ENCODE measurements at regions not wholly inside any gene's neighbourhood (a gene's known extent, or its start where the extent isn't known, plus 50 kb on each side); places are given as distances from the start of the nearest gene placed in this dataset.

DNA sequence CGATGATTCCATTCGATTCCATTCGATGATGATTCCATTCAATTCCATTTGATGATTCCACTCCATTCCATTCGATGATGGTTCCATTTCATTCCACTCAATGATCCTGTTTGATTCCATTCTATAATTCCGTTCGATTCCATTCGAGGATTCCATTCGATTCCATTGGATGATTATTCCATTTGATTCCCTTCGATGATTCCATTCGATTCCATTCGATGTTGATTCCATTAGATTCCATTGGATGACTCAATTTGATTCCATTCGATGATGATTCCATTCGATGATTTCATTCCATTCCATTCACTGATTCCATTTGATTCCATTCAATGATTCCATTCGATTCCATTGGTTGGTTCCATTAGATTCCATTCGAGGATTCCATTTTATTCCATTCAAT, 1084.4 kb downstream of the RPIA start:
- intact Hi-C loops (cut with micrococcal nuclease; ENCODE audit: unreplicated experiment) (no loop called here), in situ Hi-C loops (cut with MboI) (no loop called here)
- Histone ChIP-seq H3K79me2 (ENCODE audit: control insufficient read depth, insufficient read depth, low read length) (no peaks in the 10 kb centered on the region), H3K27ac (ENCODE audit: control insufficient read depth, insufficient read depth) (no peak overlapping the region), H3K4me3 (no peak overlapping the region), H3K9me3 (replicated peaks; ENCODE audit: control insufficient read depth, insufficient read depth, low read length) (peaks cover 6% of the 10 kb centered on the region; the same call in 1 of the 3 replicates), H3K36me3 (ENCODE audit: control insufficient read depth in 2 of 2, insufficient read depth in 2 of 2, low read length in 1 of 2) (no peaks in the 10 kb centered on the region), H2AFZ (ENCODE audit: control insufficient read depth, low read depth, low read length) (no peak overlapping the region), H3K4me1 (ENCODE audit: control insufficient read depth, insufficient read depth, low read length) (no peaks in the 10 kb centered on the region), H3K9ac (ENCODE audit: control insufficient read depth, insufficient read depth, low read length) (no peak overlapping the region), H3K4me2 (ENCODE audit: control insufficient read depth, insufficient read depth) (no peak overlapping the region), H4K20me1 (ENCODE audit: control insufficient read depth, insufficient read depth) (no peaks in the 10 kb centered on the region), H3K27me3 (replicated peaks in 1 of 2; ENCODE audit: control insufficient read depth in 2 of 2, insufficient read depth in 2 of 2, low read length in 1 of 2) (no peaks in the 10 kb centered on the region)
- RAD21 ChIA-PET (ENCODE audit: unreplicated experiment) = no interaction called here
- POLR2A ChIA-PET = no interaction called here
- TF ChIP-seq, protein P1, sequence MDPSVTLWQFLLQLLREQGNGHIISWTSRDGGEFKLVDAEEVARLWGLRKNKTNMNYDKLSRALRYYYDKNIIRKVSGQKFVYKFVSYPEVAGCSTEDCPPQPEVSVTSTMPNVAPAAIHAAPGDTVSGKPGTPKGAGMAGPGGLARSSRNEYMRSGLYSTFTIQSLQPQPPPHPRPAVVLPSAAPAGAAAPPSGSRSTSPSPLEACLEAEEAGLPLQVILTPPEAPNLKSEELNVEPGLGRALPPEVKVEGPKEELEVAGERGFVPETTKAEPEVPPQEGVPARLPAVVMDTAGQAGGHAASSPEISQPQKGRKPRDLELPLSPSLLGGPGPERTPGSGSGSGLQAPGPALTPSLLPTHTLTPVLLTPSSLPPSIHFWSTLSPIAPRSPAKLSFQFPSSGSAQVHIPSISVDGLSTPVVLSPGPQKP (IDR thresholded peaks at IDR 0.05; ENCODE audit: low read depth, low read length) = no peak
- TF ChIP-seq MYB (IDR thresholded peaks at IDR 0.05; ENCODE audit: borderline replicate concordance, low read depth, low read length) (no peak), ZNF384 (IDR thresholded peaks at IDR 0.05; ENCODE audit: borderline replicate concordance, low read depth, low read length) (no peak), SMC3 (IDR thresholded peaks at IDR 0.05; ENCODE audit: borderline replicate concordance, low read length) (no peak), ATF7 (IDR thresholded peaks at IDR 0.05; ENCODE audit: low read depth) (no peak)
- TF ChIP-seq, protein P2, sequence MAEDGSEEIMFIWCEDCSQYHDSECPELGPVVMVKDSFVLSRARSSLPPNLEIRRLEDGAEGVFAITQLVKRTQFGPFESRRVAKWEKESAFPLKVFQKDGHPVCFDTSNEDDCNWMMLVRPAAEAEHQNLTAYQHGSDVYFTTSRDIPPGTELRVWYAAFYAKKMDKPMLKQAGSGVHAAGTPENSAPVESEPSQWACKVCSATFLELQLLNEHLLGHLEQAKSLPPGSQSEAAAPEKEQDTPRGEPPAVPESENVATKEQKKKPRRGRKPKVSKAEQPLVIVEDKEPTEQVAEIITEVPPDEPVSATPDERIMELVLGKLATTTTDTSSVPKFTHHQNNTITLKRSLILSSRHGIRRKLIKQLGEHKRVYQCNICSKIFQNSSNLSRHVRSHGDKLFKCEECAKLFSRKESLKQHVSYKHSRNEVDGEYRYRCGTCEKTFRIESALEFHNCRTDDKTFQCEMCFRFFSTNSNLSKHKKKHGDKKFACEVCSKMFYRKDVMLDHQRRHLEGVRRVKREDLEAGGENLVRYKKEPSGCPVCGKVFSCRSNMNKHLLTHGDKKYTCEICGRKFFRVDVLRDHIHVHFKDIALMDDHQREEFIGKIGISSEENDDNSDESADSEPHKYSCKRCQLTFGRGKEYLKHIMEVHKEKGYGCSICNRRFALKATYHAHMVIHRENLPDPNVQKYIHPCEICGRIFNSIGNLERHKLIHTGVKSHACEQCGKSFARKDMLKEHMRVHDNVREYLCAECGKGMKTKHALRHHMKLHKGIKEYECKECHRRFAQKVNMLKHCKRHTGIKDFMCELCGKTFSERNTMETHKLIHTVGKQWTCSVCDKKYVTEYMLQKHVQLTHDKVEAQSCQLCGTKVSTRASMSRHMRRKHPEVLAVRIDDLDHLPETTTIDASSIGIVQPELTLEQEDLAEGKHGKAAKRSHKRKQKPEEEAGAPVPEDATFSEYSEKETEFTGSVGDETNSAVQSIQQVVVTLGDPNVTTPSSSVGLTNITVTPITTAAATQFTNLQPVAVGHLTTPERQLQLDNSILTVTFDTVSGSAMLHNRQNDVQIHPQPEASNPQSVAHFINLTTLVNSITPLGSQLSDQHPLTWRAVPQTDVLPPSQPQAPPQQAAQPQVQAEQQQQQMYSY (CRISPR knock-in tag; IDR thresholded peaks at IDR 0.05) = no peak
- TF ChIP-seq, protein P3, sequence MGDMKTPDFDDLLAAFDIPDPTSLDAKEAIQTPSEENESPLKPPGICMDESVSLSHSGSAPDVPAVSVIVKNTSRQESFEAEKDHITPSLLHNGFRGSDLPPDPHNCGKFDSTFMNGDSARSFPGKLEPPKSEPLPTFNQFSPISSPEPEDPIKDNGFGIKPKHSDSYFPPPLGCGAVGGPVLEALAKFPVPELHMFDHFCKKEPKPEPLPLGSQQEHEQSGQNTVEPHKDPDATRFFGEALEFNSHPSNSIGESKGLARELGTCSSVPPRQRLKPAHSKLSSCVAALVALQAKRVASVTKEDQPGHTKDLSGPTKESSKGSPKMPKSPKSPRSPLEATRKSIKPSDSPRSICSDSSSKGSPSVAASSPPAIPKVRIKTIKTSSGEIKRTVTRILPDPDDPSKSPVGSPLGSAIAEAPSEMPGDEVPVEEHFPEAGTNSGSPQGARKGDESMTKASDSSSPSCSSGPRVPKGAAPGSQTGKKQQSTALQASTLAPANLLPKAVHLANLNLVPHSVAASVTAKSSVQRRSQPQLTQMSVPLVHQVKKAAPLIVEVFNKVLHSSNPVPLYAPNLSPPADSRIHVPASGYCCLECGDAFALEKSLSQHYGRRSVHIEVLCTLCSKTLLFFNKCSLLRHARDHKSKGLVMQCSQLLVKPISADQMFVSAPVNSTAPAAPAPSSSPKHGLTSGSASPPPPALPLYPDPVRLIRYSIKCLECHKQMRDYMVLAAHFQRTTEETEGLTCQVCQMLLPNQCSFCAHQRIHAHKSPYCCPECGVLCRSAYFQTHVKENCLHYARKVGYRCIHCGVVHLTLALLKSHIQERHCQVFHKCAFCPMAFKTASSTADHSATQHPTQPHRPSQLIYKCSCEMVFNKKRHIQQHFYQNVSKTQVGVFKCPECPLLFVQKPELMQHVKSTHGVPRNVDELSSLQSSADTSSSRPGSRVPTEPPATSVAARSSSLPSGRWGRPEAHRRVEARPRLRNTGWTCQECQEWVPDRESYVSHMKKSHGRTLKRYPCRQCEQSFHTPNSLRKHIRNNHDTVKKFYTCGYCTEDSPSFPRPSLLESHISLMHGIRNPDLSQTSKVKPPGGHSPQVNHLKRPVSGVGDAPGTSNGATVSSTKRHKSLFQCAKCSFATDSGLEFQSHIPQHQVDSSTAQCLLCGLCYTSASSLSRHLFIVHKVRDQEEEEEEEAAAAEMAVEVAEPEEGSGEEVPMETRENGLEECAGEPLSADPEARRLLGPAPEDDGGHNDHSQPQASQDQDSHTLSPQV (IDR thresholded peaks at IDR 0.05) = no peak
- no TSS peak for BruUV-seq (replicated peaks)
- no peak for DNase-seq (ENCODE audit: low read depth, low spot score)
- ATAC-seq = no peak
- FAIRE-seq = no peak
- CTCF ChIA-PET = no interaction called here
- SMC1A ChIA-PET (ENCODE audit: uncharacterized antibody, unreplicated experiment) = no interaction called here
- 71% methylated on average over 15 of the region's 15 CpGs for WGBS (ENCODE audit: insufficient coverage, insufficient replicate concordance, low lambda C conversion rate, missing lambda C conversion rate)

Measured in GM12878 (cell line).